AG09309 (cell line): ENCODE measurements at regions not wholly inside any gene's neighbourhood (a gene's known extent, or its start where the extent isn't known, plus 50 kb on each side); places are given as distances from the start of the nearest gene placed in this dataset.
A peak's percentile ranks its signal among the peaks of the same experiment; 100 is the strongest.

Source experiments
- DNase-seq: peaks from one replicate; pipeline ENCODE4 v3.0.0-alpha.2; 2010; ENCODE audit warnings: low read depth
- H3K4me3 ChIP-seq: 2 replicates; pipeline ENCODE4 v1.5.1; 2011; ENCODE audit warnings: mild to moderate bottlenecking, low read depth, low read length, moderate library complexity; ENCODE audit not compliant: control insufficient read depth
- TF ChIP-seq, protein P1 (sequence below): IDR thresholded peaks from 2 replicates; pipeline ENCODE4 v1.5.1; 2011; ENCODE audit warnings: mild to moderate bottlenecking, low read depth, low read length, inconsistent platforms; ENCODE audit not compliant: insufficient read depth, control insufficient read depth; ENCODE audit errors: missing control alignments

DNA sequence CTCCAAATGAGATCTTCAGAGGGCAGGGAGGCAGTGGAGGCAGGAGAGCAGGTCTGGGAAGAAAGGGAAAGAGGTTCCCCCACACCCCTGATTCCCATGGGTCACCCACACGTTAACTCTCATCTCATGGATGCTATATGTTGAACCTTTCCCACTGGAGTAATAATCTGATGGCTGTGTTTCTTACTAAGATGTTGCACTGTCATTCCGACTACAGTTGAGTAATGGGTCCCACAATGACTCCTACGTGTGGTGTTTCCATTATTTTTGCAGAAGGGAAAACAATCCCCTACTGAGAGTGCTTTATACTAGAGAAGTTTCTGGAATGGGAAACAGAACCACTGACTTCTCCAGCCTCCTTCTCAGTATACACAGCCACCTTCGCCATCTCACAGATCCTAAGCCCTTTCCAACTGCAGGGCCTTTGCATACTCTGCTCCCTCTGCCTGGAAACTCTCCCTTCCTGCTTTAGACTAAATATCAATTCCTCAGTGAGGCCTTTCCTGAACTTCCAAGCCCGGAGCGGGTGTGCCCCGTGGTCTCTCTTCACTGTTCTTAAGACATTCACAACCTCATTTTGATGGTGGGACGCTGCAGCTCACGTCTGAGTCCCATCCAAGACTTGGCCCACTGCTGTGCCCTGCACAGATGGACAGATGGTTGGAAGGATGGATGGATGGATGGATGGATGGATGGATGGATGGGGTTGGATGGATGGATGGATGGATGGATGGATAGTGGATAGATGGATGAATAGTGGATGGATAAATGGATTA lies 238.6 kb upstream of the PMEPA1 start:
- TF ChIP-seq, protein P1, sequence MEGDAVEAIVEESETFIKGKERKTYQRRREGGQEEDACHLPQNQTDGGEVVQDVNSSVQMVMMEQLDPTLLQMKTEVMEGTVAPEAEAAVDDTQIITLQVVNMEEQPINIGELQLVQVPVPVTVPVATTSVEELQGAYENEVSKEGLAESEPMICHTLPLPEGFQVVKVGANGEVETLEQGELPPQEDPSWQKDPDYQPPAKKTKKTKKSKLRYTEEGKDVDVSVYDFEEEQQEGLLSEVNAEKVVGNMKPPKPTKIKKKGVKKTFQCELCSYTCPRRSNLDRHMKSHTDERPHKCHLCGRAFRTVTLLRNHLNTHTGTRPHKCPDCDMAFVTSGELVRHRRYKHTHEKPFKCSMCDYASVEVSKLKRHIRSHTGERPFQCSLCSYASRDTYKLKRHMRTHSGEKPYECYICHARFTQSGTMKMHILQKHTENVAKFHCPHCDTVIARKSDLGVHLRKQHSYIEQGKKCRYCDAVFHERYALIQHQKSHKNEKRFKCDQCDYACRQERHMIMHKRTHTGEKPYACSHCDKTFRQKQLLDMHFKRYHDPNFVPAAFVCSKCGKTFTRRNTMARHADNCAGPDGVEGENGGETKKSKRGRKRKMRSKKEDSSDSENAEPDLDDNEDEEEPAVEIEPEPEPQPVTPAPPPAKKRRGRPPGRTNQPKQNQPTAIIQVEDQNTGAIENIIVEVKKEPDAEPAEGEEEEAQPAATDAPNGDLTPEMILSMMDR = no peak
- H3K4me3 ChIP-seq = no peak overlapping the region
- DNase-seq = no peak

DNA sequence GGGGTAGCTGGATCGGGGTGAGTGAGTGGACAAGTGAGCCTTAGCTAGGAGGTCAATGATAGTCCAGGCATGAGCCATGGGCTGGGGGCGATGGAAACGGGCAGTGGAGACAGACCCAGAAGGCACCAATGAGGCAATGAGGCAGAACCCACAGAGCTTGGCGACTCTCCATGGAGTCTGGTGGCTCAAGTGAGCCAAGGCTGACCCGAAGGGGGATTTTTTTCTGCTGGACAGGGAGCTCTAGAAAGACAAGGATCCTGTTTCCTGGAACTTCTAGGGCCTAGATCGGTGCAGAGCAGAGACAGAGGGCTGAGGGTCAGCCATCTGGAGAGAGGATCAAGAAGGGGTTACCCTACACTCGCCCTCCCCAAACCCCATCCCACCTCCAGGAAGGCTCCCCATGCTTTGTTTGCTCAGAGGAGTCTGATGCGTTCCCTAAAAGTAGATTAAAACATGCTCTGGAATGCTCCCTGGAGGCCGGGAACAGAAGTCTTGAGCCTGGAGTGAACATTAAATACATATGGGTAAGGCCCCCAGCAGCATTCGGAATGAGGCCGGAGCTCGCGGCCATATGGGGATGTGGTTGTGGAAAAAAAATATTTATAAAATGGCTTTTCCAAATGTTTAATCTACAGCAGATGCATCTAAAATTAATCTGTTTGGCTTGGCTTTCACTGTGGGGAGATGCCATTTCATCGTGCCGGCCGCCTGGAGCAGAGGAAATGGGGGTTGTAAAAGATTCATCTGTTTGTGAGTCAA lies 237.8 kb upstream of the PMEPA1 start:
- H3K4me3 ChIP-seq = no peak overlapping the region
- TF ChIP-seq, protein P1 = peak; percentile 32
- DNase-seq = peak; percentile 87

DNA sequence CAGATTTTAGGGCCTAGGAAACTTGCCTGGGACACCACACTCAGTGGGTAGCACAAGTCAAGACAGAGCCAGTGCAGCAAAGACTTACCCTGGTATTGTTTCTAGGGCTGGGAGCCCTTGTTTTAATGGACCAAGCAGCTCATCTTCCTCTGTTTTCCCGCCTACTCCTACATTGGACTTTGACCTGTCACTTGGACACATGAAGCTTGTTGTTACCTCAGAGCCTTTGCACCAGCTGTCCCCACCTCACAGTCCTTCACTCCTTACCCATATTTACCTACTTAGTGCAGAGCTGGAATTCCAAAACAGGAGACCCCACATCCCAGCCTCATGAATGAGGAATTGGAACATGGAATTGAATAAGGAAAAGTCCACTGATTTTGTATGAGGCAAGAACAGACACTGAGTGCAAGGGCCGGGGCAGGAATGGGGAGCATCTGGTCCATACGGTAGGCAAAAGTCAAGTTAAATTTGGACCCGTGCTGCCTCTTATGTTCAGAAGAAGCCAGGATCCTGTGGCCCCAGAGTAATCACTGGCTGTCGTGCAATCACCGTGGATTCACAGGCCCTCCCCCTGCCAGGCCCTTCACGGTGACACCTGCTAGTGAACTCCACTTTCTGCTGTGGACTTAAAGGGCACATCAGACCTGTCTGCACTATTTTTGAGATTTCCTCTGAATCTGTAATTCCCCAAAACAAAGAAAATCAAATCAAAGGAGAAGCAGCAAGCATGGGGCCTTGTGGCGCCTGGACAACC lies 236.9 kb upstream of the PMEPA1 start:
- DNase-seq = no peak
- no peak overlapping the region for H3K4me3 ChIP-seq
- TF ChIP-seq, protein P1 = no peak

DNA sequence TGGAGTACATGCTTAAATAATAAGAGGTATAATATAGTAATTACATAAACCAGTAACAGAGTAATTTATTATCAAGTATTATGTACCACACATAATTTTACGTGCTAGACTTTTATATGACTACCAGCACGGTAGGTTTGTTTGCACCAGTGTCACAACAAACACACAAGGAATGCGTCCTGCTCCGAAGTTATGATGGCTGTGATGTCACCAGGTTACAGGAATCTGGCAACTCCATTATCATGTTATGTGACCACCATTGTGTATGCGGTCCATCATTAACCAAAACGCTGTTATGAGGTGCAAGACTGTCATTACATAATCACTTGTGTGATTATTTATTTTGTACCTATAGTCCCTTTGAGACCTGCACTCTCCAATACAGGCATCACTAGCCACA lies 235.2 kb upstream of the PMEPA1 start:
- TF ChIP-seq, protein P1 = no peak
- no peak overlapping the region for H3K4me3 ChIP-seq
- no peak for DNase-seq

DNA sequence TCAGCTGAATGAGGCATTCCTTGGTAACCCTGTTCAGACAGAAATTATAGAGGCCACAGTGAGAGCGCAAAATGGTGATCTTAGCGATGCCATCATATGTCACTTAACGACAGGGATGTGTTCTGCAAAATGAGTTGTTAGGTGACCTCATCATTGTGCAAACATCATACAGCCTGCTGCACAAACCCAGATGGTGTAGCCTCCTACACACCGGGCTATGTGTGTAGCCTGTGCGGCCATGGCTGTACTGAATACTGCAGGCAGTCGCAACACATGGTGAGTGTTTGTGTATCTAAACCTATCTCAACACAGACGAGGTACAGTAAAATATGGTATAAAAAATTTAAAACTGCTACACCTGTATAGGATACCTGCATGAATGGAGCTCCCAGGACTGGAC lies 234.1 kb upstream of the PMEPA1 start:
- no peak for DNase-seq
- TF ChIP-seq, protein P1 = no peak
- H3K4me3 ChIP-seq = no peak overlapping the region

DNA sequence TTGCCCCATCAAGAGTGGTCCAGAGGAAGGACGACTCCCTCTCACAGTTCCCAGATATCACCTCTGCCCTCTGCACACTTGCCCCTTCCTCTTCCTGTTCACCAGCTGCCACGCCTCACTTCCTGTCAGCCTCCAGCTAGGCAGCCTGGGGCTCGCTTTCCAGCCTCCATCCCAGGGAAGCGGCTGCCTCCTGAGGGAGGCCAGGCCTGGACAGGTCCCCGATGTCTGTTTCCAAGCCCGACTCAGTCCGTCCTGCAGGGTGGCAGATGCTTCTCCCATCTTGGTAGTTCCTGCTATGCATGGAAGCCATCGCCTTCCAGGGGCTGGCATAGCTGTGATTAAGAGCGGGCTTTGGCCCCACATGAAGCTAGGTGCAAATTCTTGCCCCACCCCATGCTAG lies 233.5 kb upstream of the PMEPA1 start:
- no peak for DNase-seq
- TF ChIP-seq, protein P1 = no peak
- H3K4me3 ChIP-seq = no peak overlapping the region
